Vagina (tissue), 2 donors: ENCODE measurements at regions not wholly inside any gene's neighbourhood (a gene's known extent, or its start where the extent isn't known, plus 50 kb on each side); places are given as distances from the start of the nearest gene placed in this dataset.

ENCODE experiments used
- DNase-seq, 2 donors: peaks; one replicate each; pipeline ENCODE4 v3.0.0-alpha.2; 2017; ENCODE audit errors: extremely low spot score in 2 of 2
- H3K27ac ChIP-seq: fragments of 200-600 bp; sonication (generic); one replicate; pipeline ENCODE4 v1.5.1; 2019
- H3K27me3 ChIP-seq: fragments of 200-600 bp; sonication (generic); one replicate; pipeline ENCODE4 v1.5.1; 2019
- H3K36me3 ChIP-seq, 2 donors: fragments of 200-600 bp; sonication (generic); one replicate each; pipeline ENCODE4 v1.5.1; 2017 to 2019
- H3K4me1 ChIP-seq: fragments of 200-600 bp; sonication (generic); one replicate; pipeline ENCODE4 v1.5.1; 2019
- H3K4me3 ChIP-seq, 2 donors: fragments of 200-600 bp; sonication (generic); 1 replicate in 1 of 2; 2 replicates in 1 of 2; pipeline ENCODE4 v1.5.1; 2016 to 2019
- H3K9me3 ChIP-seq: fragments of 200-600 bp; sonication (generic); one replicate; pipeline ENCODE4 v1.5.1; 2019
- CTCF ChIP-seq, 3 experiments: fragments of 450-650 bp in 2 of 3; fragments of 200-600 bp in 1 of 3; sonication (generic) in 1 of 3; IDR thresholded peaks; one replicate each; pipeline ENCODE4 v1.5.1; 2017 to 2019; ENCODE audit warnings: antibody characterized with exemption in 3 of 3, mild to moderate bottlenecking in 2 of 3, moderate library complexity in 2 of 3
- POLR2A ChIP-seq, 2 donors: fragments of 450-650 bp; IDR thresholded peaks; one replicate each; pipeline ENCODE4 v1.6.1; 2017; ENCODE audit warnings: antibody characterized with exemption in 2 of 2, mild to moderate bottlenecking in 2 of 2, moderate library complexity in 2 of 2
- POLR2AphosphoS5 ChIP-seq, 2 donors: sonication (generic); formaldehyde crosslinking; IDR thresholded peaks; one replicate each; pipeline ENCODE4 v1.9.0; 2017; ENCODE audit warnings: antibody characterized with exemption in 2 of 2, mild to moderate bottlenecking in 2 of 2, low read depth in 1 of 2; ENCODE audit not compliant: insufficient read depth in 1 of 2
- intact Hi-C: fragments of 100-400 bp; cut with DNase I; formaldehyde crosslinking; loops from one replicate; pipeline ENCODE4 v1.15.1; 2023

GRCh38 chr2:51301381-51301780 is 269.4 kb upstream of the NRXN1 start:
- intact Hi-C loops: no loop called here
- Histone ChIP-seq H3K27me3 (no peaks in the 10 kb centered on the region), H3K4me1 (no peaks in the 10 kb centered on the region), H3K27ac (no peak overlapping the region), H3K4me3 (no peak overlapping the region), H3K36me3 (no peaks in the 10 kb centered on the region), H3K9me3 (no peaks in the 10 kb centered on the region)
- TF ChIP-seq POLR2AphosphoS5 (IDR thresholded peaks at IDR 0.05; ENCODE audit: insufficient read depth in 1 of 2, low read depth in 1 of 2): no peak
- TF ChIP-seq CTCF (IDR thresholded peaks at IDR 0.05): no peak
- no peak for TF ChIP-seq POLR2A (IDR thresholded peaks at IDR 0.05)
- no peak for DNase-seq

GRCh38 chr2:51299370-51299769 is 267.4 kb upstream of the NRXN1 start:
- DNase-seq: no peak
- no peak overlapping the region for H3K4me3 ChIP-seq
- intact Hi-C loops: no loop called here
- no peaks in the 10 kb centered on the region for H3K27me3 ChIP-seq
- H3K27ac ChIP-seq: no peak overlapping the region
- H3K4me1 ChIP-seq: no peaks in the 10 kb centered on the region
- no peaks in the 10 kb centered on the region for H3K36me3 ChIP-seq
- TF ChIP-seq POLR2A (IDR thresholded peaks at IDR 0.05) (no peak), CTCF (IDR thresholded peaks at IDR 0.05) (no peak), POLR2AphosphoS5 (IDR thresholded peaks at IDR 0.05; ENCODE audit: insufficient read depth in 1 of 2, low read depth in 1 of 2) (no peak)
- no peaks in the 10 kb centered on the region for H3K9me3 ChIP-seq

GRCh38 chr2:51297488-51297887 is 265.6 kb upstream of the NRXN1 start:
- H3K36me3 ChIP-seq: no peaks in the 10 kb centered on the region
- TF ChIP-seq POLR2AphosphoS5 (IDR thresholded peaks at IDR 0.05; ENCODE audit: insufficient read depth in 1 of 2, low read depth in 1 of 2): no peak
- TF ChIP-seq CTCF (IDR thresholded peaks at IDR 0.05): no peak
- TF ChIP-seq POLR2A (IDR thresholded peaks at IDR 0.05): no peak
- intact Hi-C loops: no loop called here
- no peaks in the 10 kb centered on the region for H3K4me1 ChIP-seq
- no peak overlapping the region for H3K27ac ChIP-seq
- no peaks in the 10 kb centered on the region for H3K27me3 ChIP-seq
- DNase-seq: no peak
- H3K4me3 ChIP-seq: no peak overlapping the region
- H3K9me3 ChIP-seq: no peaks in the 10 kb centered on the region

GRCh38 chr2:51293566-51294200 is 261.8 kb upstream of the NRXN1 start:
- Histone ChIP-seq H3K27ac (no peak overlapping the region), H3K9me3 (no peaks in the 10 kb centered on the region), H3K27me3 (no peaks in the 10 kb centered on the region), H3K4me3 (no peak overlapping the region), H3K4me1 (no peaks in the 10 kb centered on the region), H3K36me3 (no peaks in the 10 kb centered on the region)
- TF ChIP-seq POLR2A (IDR thresholded peaks at IDR 0.05) (no peak), POLR2AphosphoS5 (IDR thresholded peaks at IDR 0.05; ENCODE audit: insufficient read depth in 1 of 2, low read depth in 1 of 2) (no peak), CTCF (IDR thresholded peaks at IDR 0.05) (no peak)
- no peak for DNase-seq
- intact Hi-C loops: no loop called here

GRCh38 chr2:51291762-51292551 is 260.0 kb upstream of the NRXN1 start:
- Histone ChIP-seq H3K4me1 (no peaks in the 10 kb centered on the region), H3K4me3 (no peak overlapping the region), H3K36me3 (no peaks in the 10 kb centered on the region), H3K27me3 (no peaks in the 10 kb centered on the region), H3K27ac (no peak overlapping the region), H3K9me3 (no peaks in the 10 kb centered on the region)
- TF ChIP-seq CTCF (IDR thresholded peaks at IDR 0.05) (no peak), POLR2AphosphoS5 (IDR thresholded peaks at IDR 0.05; ENCODE audit: insufficient read depth in 1 of 2, low read depth in 1 of 2) (no peak), POLR2A (IDR thresholded peaks at IDR 0.05) (no peak)
- intact Hi-C loops: no loop called here
- no peak for DNase-seq
